Hindlimb muscle (tissue), 1 donor: ENCODE measurements at regions not wholly inside any gene's neighbourhood (a gene's known extent, or its start where the extent isn't known, plus 50 kb on each side); places are given as distances from the start of the nearest gene placed in this dataset.
"Not testable (repeated sequence)": the region's sequence is repeated elsewhere in the genome, so short reads cannot be mapped to it uniquely, and the experiment has no call there.

Experiments
- DNase-seq: peaks from one replicate; pipeline ENCODE4 v3.0.0-alpha.2; 2013

DNA sequence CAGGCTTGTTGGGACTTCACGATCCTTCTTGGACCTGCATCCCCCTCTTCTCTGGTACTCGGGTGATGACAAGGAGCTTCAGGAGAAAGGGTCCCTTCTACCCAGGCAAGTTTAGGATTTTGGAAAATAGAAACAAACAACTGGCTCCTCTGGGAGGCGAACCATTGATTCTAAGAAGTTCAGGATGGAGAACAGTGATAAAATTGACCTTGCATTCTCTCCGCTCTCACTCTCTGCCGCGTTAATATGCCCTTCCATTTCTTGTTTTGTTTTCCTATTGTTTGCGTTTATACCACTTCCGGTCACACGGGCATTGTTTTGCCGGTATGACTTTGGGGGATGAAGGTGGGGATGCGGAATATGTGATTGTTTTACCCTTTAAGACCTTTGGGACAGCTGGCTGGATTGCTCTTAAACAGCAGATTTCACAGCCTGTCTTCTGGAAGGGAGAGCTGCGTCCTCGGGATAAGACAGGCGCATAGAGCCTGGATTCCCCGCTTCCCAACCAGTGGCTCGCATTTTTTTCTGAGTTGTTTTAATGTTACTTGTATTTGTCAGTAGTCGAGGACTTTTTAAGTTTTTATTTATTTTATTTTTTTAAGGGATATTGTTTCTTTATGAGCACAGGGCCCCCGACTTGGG, 144.3 kb upstream of the ZNF184 start:
- DNase-seq: no peak

DNA sequence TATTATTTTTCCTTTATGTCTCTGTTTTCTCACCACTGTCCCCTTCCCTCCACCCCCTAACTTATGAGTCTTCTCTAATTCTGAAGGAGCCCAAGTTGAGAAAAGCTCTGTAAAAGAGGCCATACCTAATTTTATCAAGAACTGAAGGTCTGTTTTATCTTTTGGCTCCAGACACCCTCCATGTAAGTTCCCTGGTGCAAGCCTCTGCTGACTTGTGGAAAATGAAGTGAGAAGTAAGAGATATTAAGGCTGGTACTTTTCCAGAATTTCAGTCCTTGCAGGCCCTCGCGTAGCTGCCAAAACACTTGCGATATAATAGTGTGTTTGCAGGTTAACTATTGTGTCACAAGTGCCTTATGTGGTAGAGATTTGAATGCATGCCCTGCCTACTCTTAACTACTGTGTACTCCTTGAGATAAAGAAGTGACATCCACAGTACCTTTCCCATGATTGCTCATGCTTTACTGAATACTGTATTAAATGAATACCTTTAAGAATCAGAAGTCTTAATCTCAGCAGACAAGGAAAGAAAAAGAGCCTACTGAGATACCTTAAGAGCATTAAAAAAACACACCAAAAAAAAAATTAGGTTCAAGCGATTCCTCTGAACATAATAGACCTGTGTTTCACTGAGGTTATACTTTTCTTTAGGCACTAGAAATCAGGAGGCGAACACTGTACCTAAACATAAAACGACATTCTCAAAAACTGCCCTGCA, 143.6 kb upstream of the ZNF184 start:
- DNase-seq: no peak

DNA sequence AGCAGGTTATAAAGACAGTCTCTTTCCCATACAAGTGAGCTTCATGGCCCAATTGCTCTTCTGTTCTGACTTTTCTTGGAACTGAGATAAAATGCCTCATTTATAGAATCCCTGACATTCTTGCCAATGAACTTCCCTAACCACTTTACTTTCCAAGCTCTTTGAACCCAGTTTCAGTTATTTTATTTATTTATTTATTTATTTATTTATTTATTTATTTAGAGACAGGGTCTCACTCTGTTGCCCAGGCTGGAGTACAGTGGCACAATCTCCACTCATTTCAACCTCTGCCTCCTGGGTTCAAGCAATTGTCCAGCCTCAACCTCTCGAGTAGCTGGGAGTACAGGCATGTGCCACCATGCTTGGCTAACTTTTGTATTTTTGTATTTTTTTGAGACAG, 138.5 kb upstream of the ZNF184 start:
- no peak for DNase-seq

DNA sequence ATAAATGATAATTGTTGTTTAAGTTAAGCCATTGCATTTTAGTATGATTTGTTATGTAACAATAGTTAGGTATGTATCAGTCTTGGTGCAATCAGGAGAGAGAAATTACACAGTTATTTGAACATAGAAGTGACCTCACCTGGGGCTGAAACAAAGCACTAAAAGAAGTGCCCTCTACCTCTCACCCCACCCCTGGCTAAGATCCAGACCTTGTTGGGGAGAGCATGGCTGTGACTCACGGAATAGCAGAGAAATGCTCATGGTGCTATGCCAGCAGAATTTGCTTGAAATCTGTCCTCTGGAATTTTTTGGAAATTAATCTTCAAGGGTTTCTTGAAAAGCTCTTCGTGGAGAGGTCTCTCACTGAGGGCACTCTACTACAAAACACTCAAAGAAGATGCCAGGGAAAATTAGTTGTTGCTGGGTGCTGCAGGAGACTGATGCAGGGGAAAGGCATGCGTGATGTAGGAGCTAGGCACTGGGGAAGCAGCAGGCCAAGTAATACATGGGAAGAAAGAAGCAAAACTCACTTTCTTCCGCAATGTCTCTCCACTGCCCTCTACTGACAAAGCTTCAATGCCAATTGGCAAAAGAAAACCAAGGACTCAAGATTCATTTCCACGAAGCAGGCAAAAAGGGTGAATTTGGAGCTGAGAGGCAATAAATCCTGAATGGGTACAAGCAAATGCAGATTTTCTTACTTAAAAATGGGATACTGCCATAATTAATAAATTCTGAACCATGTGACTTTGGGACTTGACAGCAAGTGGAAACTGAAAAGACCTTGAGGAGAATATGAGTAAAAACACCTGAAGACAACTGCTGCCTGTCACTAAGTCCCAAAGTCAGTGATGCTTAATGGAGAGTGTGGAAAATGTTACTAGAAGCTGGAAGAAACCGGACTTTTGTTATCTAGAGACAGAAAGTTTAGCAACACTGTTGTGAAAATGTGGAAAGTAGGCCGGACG, 136.3 kb upstream of the ZNF184 start:
- no peak for DNase-seq

DNA sequence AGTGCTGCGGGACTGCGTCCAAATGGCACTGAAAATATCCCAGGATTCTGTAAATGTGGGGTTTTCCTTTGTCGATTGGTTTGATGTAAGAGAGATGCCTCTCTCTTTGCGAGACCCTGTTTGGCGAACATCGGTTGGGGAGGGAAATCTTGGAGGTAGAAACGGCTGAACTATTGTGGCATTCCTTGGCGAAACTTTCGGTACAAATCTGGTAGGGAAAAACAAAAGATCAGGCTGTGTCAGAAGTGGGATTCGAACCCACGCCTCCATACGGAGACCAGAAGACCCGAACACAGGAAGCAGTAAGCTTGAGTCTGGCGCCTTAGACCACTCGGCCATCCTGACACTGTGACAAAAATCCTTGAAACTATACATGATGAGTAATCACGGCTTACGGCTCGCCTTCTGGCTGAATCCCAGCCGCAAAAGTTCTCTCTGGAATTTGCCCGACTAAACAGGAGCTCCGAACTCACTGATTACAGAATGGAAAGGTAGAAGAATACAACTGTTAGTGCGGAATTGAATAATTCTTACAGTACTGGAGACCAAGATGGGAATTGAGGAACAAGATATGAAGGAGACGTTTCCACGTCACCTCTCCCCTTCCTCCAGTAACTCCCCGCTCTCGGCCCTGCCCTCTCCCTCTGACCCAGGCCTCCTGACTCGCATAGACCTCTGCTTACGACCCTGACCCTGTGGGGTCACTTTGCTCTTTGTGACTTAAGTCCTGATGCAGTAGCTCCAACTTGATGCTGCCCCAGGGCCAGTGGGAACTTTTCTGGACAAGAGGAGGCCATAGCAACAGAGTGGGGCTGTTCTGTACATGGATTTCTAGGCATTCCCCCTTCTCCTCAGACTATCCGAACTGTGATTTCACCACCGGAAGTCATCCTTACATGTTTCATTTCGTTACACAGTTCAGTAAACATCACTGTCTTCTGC, 132.8 kb upstream of the ZNF184 start:
- DNase-seq: no peak

DNA sequence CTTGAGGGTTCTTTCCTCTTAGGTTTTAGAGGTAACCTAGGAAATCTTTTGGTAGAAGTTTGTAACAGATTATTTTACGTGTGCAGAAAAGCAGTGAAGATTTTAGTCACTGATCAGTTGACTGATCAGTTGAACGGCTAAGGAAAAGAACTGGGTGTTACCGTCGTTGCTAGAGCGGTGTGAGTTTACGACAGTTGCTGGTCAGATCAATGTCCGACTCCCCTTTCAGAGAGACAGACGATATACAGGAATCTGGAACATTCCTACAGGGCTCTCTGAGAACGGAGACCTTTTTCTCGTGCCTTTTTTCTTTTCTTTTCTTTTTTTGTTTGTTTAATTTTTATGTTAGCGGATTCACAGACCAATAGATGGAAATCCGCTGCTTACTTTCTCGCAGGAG, 132.1 kb upstream of the ZNF184 start:
- no peak for DNase-seq

DNA sequence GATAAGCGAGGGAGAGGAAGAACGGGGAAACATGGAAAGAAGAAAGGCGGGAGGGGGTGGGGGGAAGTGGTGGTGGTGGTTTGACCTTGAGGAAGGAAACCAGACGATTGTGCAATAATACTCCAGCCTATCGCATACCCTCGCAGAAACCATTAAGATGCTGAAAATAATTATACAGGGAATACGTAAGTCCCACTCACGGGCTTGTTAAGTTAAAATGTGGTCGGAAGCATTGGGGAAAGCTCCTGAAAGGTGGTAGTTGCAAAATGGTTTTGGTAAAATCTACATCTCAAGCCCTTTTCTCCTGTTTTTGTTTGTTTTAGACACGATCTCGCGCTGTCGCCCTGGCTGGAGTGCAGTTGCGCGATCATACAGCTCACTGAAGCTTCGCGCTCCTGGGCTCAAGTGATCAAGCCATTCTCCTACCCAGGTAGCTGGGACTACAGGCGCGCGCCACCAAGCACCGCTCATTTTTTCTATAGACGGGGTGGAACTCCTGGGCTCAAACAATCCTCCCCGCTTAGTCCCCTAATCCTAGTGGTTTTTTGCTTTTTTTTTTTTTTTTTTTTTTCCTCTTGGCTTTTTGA, 128.9 kb upstream of the ZNF184 start:
- DNase-seq: no peak

DNA sequence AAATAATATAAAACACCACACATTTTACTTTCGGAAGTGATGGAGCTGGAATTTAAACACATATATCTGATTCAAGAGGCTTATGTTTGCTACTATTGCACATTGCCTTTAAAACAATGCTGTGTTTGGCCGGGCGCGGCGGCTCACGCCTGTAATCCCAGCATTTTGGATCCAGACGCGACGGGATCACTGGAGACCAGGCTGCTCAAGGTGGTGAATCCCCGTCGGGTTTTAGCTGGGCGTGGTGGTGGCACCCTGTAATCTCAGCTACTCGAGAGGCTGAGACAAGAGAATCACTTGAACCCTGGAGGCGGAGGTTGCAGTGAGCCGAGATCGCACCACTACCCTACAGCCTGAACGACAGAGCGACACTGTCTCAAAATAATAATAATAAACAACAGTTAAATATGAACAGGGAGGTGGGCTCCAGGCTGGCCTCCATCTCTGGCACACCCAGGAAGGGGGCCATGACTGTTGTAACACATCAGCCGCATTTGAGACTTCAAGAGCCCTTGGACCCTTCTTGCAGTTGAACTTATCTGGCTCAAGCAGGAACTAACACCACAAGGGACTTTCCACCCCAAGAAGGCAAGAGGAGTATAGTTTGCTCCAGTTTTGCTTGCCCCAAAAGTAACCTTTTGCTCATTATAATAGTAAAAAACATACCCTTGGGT, 127.1 kb upstream of the ZNF184 start:
- DNase-seq: no peak

DNA sequence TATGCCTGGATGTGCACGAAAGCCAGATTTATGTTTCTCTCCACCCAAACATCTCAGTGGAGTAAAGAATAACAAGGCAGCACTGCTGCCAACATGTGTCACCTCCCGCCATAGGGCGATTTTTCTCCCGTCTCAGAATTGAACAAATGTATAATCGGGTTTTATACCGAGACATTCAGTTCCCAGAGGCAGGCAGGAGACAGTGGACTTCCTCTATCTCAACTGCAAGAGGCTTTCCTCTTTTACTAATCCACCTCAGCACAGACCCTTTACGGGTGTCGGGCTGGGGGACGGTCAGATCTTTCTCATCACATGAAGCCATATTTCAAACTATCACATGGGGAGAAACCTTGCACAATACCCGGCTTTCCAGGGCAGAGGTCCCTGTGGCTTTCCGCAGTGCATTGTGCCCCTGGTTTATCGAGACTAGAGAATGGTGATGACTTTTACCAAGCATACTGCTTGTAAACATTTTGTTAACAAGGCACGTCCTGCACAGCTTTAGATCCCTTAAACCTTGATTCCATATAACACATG, 124.2 kb upstream of the ZNF184 start:
- not testable (repeated sequence) for DNase-seq

DNA sequence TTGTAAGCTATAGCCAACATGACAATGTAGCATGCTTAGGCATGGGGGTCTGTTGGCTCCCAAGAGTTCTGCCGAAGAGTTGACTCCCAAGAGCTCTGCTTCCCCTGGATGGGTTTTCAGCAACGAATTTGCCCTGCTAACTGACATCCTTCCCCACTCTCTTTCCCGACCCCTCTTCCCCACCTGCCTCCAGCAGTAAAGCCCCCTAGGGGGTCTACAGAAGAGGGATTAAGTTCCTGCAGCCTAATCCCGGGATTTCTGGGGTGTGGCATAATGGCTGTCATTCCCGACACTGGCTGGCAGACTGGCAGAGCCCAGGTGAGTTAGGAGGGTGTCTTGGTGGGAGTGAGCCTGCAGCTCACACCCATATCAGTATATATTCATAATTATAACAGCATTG, 121.0 kb upstream of the ZNF184 start:
- no peak for DNase-seq

DNA sequence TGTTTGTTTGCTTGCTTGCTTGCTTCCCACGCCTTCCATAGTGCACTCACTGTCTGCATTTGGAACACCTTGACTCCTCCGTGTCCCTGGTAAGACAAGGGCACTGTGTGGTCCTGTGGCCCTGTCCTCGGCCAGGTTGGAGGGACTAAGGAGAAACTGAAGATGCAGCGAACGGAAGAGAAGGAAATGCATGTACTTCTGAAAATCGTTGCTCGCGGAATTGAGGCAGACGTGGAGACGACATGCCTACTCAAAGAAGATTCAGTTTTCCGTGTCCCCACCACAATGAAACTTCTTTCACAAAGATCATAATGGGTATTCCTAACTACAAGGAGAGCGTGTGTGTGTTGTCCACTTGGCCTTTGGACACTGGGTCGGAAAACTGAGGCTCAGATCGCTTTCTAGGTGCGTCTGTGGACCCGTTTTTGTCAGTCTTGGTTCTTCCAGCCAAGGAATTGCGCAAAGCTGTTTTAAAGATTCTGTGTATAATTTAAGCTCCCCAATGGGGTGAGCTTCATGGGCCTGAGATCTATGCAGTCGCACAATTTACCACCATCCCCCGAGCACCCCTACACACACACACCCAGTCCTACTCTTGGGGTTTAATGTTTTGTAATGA, 120.4 kb upstream of the ZNF184 start:
- no peak for DNase-seq

DNA sequence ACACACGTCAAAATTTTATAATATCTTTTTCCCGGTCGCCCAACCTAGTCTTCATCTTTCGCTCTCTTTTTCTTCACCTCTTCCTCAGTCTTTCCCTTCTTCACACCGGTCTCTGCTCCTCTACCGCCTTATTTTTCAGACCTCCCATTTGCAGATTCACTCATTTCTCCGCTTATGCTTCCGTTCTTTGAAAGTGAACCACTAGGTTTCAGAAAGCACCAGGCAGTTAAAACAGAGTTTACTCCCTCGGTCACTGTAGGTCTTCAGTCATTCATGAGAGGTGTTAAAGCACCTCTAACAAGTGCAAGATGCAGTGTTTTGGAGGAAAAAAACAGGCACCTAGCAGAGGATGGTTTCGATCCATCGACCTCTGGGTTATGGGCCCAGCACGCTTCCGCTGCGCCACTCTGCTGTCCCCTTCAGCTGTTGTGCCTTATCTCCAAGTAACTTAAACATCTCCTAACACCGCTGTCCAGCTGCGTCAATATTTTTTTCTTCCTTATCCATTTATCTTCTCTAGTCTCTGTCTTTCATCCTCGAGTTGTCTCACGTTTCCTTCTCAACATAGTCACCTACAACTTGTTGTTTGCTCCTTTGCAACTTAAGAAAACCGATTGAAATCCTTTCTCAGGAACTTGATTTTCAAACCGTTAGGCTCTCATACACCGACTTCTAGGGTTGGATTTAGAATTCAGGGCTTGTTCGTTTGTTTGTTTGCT, 119.7 kb upstream of the ZNF184 start:
- DNase-seq: no peak

DNA sequence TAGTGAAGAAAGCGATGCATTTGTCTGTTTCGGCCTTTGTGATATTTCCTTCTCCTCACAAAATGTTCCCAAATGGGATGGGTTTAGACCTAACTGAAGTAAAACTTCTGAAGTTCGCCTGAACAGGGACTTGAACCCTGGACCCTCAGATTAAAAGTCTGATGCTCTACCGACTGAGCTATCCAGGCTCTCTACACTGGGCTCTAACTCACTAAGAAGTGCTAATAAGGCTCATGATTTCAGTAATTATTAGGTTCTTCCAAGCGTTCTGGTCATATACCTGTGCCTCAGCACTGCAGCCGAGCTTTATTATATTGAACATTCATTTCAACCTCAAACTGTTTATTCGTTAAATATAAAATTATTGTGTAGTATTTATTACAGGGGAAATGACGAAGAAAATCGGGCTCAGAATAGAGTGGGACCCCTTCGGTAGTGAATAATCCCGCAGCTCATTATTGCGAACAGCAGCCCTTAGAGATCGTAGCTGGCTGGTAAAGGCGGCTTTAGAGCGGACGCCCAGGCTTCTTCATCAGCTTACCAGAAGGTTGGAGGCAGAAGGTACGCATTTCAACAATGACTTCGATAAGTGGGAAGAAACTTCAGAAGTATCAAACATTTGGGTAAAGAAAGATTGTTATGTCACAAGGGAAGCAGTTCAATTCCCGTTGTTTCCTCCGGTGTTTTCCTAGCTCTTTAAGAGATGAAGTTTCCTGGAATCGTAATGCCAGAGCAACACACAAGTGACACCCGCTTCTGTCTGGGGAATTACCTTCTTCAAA, 119.0 kb upstream of the ZNF184 start:
- no peak for DNase-seq

DNA sequence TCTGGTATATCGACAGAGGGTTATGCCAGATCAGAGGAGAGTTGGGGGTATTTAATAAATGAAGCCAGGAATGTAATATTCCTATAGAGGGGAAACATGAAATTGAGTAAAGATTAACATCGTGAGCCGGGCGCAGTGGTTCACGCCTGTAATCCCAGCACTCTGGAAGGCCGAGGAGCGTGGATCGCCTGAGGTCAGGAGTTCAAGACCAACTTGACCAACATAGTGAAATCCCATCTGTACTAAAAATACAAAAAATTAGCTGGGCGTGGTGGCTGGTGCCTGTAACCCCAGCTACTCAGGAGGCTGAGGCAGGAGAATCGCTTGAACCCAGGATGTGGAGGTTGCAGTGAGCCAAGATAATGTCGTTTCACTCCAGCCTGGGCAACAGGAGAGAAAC, 112.4 kb upstream of the ZNF184 start:
- not testable (repeated sequence) for DNase-seq

DNA sequence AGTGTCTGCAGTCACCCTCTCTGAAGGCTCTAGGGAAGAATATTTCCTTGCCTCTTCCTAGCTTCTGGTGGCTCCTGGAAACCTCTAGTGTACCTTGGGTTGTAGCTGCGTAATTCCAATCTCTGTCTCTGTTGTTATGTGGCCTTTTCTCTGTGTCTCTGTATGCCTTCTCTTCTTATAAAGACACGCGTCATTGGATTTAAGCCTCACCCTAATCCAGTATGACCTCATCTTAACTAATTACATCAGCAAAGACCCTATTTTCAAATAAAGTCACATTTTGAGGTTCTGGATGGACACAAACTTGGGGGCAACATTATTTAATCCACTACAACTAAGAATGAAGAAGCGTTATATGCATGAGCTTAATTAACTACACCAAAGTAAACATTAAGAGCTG, 111.4 kb upstream of the ZNF184 start:
- DNase-seq: no peak

DNA sequence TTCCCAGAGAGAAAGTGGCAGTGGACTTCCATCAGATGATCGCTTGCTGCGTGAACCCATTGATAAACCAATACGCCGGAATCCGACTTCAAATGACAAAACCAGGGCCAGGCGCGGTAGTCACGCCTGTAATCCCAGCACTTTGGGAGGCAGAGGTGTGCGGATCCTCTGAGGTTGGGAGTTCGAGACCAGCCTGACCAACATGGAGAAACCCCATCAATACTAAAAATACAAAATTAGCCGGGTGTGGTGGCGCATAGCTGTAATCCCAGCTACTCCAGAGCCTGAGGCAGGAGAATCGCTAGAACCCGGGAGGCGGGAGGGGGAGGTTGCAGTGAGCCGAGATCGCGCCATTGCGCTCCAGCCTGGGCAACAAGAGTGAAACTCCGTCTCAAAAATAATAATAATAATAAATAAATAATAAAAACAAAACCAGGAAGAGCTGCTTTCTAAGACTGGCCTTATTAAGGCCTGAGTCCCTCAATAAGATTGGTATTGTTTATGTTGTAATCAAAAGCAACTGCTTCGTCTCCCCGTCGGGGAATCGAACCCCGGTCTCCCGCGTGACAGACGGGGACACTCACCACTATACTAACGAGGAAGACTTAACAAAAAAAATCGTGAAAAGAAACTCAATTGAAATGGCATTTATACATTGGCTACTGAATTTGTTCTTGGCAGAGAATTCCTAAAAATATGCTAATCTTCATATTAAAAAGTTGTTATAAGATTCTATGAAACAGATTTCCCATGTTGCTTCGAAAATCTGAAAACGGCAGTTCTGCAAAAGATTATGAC, 110.2 kb upstream of the ZNF184 start:
- peak; percentile 26 for DNase-seq

DNA sequence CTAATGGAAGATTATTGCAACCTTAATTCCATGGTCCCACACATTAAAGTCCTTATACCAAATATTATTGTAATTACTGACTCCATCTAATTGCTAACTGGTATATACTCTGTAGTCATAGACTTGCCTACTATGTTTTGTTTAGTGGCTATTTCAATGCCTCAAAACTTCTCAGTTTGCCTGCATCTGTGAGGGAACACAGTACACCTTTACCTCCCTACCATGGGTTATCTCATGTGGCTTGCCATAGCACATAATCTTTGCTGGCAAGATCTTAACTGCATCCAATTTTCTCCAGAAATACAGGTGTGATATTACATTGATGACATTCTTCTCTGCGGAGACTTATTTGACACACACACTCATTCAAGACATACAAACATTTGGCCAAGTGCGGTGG, 107.1 kb upstream of the ZNF184 start:
- DNase-seq: no peak

DNA sequence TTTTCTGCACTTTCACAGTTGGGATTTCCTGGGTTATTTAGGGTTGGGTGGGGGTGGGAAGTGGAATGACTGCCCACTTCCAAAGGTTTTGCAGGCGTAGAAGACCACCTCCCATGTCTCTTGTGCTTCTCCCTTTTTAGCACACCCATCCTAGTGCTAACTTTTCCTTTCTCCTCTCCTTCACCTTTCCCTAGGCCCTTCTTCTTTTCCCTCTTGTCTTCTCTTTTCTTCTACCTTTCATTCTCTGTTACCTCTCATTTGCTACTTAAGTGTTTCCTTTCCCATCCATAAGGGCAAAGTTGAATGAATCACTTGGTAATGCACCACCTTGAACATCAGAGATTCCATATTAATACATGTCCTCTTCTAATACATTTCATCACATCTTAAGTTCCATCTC, 105.0 kb upstream of the ZNF184 start:
- no peak for DNase-seq
